ENCODE measurements at regions not wholly inside any gene's neighbourhood (a gene's known extent, or its start where the extent isn't known, plus 50 kb on each side); places are given as distances from the start of the nearest gene placed in this dataset.

DNA sequence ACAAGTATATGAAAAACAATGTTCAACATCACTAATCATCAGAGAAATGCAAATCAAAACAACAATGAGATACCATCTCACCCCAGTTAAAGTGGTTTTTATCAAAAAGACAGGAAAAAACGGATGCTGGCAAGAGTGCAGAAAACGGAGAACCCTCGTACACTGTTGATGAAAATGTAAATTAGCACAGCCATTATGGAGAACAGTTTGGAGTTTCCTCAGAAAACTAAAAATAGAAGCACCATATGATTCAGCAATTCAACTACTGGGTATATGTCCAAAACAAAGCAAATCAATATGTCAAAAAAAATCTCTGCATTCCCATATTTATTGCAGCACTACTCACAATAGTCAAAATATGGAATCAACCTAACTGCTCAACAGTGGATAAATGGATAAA, 50.1 kb upstream of the CES5A start:
- TF ChIP-seq CEBPB (IDR thresholded peaks at IDR 0.05; ENCODE audit: borderline replicate concordance in 1 of 2, low read depth in 2 of 2, low read length in 2 of 2) = no peak
- TF ChIP-seq SPI1 (IDR thresholded peaks at IDR 0.05; ENCODE audit: borderline replicate concordance, insufficient read depth, low read depth, low read length) = no peak

Data from GM12878 (cell line).